ENCODE measurements at regions not wholly inside any gene's neighbourhood (a gene's known extent, or its start where the extent isn't known, plus 50 kb on each side); places are given as distances from the start of the nearest gene placed in this dataset.
"Not testable (repeated sequence)": the region's sequence is repeated elsewhere in the genome, so short reads cannot be mapped to it uniquely, and the experiment has no call there.

DNA sequence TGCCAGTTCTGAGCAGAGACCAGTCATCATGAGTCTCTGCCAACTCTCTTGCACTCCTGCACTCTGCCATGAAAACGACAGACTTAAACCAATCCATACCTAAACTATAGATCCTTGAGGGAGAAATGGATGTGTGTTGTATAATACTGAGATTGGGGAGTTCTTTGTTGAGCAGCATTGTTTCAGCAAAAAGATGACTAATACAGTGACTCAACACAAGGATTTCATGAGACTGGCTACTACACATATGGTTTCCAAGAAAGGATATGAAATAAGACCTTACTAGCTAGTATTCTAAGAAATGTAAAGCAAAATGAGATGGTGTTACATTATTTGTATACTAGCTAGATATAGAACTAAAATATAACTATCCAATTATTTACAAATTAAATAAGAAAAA is 53.5 kb upstream of the SEC22B start:
- not testable (repeated sequence) for H3K36me3 ChIP-seq (ENCODE audit: insufficient read depth, low read length); H3K9ac ChIP-seq (ENCODE audit: low read depth, low read length); H3K9me3 ChIP-seq (ENCODE audit: control insufficient read depth, insufficient read depth, low read length); H3K4me1 ChIP-seq (ENCODE audit: insufficient read depth, low read length)

All from ES-I3 (cell line).